ENCODE measurements at regions not wholly inside any gene's neighbourhood (a gene's known extent, or its start where the extent isn't known, plus 50 kb on each side); places are given as distances from the start of the nearest gene placed in this dataset.

GRCh38 chr20:54368570-54368969 lies 106.8 kb upstream of the DOK5 start:
- Histone ChIP-seq H3K9ac (ENCODE audit: control insufficient read depth, extremely low read depth, insufficient read depth, low read length) (no peak overlapping the region), H3K36me3 (ENCODE audit: control insufficient read depth in 2 of 2, extremely low read depth in 1 of 2, insufficient read depth in 2 of 2, low read length in 2 of 2) (no peaks in the 10 kb centered on the region), H3K4me1 (ENCODE audit: control insufficient read depth, extremely low read depth, insufficient read depth, low read length) (no peaks in the 10 kb centered on the region), H2AFZ (ENCODE audit: control insufficient read depth, low read length) (no peak overlapping the region), H4K20me1 (ENCODE audit: control insufficient read depth, extremely low read depth, insufficient read depth, low read length) (no peaks in the 10 kb centered on the region), H3K27me3 (ENCODE audit: control insufficient read depth, extremely low read depth, insufficient read depth, low read length) (no peaks in the 10 kb centered on the region), H3K9me3 (ENCODE audit: control insufficient read depth, low read depth, low read length) (no peaks in the 10 kb centered on the region), H3K4me3 (ENCODE audit: control insufficient read depth in 2 of 3, extremely low read depth in 1 of 3, insufficient read depth in 2 of 3, low read depth in 1 of 3, low read length in 3 of 3) (no peak overlapping the region), H3K79me2 (ENCODE audit: control insufficient read depth, insufficient read depth, low read length) (no peaks in the 10 kb centered on the region), H3K4me2 (ENCODE audit: control insufficient read depth, extremely low read depth, insufficient read depth, low read depth, low read length) (no peak overlapping the region), H3K27ac (ENCODE audit: control insufficient read depth, insufficient read depth, low read length) (no peak overlapping the region), H3K9me1 (ENCODE audit: control insufficient read depth, extremely low read depth, insufficient read depth, low read length) (no peaks in the 10 kb centered on the region)
- TF ChIP-seq EZH2 (IDR thresholded peaks at IDR 0.05; ENCODE audit: low read length): no peak
- TF ChIP-seq CTCF (optimal IDR thresholded peaks at IDR 0.05 in 1 of 3, IDR thresholded peaks at IDR 0.05 in 1 of 3, conservative IDR thresholded peaks at IDR 0.05 in 1 of 3; ENCODE audit: extremely low read depth in 1 of 3, insufficient read depth in 2 of 3, low read length in 3 of 3): no peak
- FAIRE-seq: no peak
- dilution Hi-C loops (cut with MboI; ENCODE audit: extremely low pct_ligation_motif_present, low sequenced_read_pairs): no loop called here
- DNase-seq (ENCODE audit: low read depth, low spot score): no peak

GRCh38 chr20:54372313-54372712 lies 103.1 kb upstream of the DOK5 start:
- DNase-seq (ENCODE audit: low read depth, low spot score) (no peak), FAIRE-seq (no peak)
- Histone ChIP-seq H3K9me1 (ENCODE audit: control insufficient read depth, extremely low read depth, insufficient read depth, low read length) (no peaks in the 10 kb centered on the region), H3K27ac (ENCODE audit: control insufficient read depth, insufficient read depth, low read length) (no peak overlapping the region), H3K36me3 (ENCODE audit: control insufficient read depth in 2 of 2, extremely low read depth in 1 of 2, insufficient read depth in 2 of 2, low read length in 2 of 2) (no peaks in the 10 kb centered on the region), H4K20me1 (ENCODE audit: control insufficient read depth, extremely low read depth, insufficient read depth, low read length) (no peaks in the 10 kb centered on the region), H3K9me3 (ENCODE audit: control insufficient read depth, low read depth, low read length) (no peaks in the 10 kb centered on the region), H3K4me1 (ENCODE audit: control insufficient read depth, extremely low read depth, insufficient read depth, low read length) (no peaks in the 10 kb centered on the region), H3K4me3 (ENCODE audit: control insufficient read depth in 2 of 3, extremely low read depth in 1 of 3, insufficient read depth in 2 of 3, low read depth in 1 of 3, low read length in 3 of 3) (no peak overlapping the region), H2AFZ (ENCODE audit: control insufficient read depth, low read length) (no peak overlapping the region), H3K79me2 (ENCODE audit: control insufficient read depth, insufficient read depth, low read length) (no peaks in the 10 kb centered on the region), H3K27me3 (ENCODE audit: control insufficient read depth, extremely low read depth, insufficient read depth, low read length) (no peaks in the 10 kb centered on the region), H3K4me2 (ENCODE audit: control insufficient read depth, extremely low read depth, insufficient read depth, low read depth, low read length) (no peak overlapping the region), H3K9ac (ENCODE audit: control insufficient read depth, extremely low read depth, insufficient read depth, low read length) (no peak overlapping the region)
- no peak for TF ChIP-seq EZH2 (IDR thresholded peaks at IDR 0.05; ENCODE audit: low read length)
- no peak for TF ChIP-seq CTCF (optimal IDR thresholded peaks at IDR 0.05 in 1 of 3, IDR thresholded peaks at IDR 0.05 in 1 of 3, conservative IDR thresholded peaks at IDR 0.05 in 1 of 3; ENCODE audit: extremely low read depth in 1 of 3, insufficient read depth in 2 of 3, low read length in 3 of 3)
- dilution Hi-C loops (cut with MboI; ENCODE audit: extremely low pct_ligation_motif_present, low sequenced_read_pairs): no loop called here

Measured in keratinocyte (primary cell).